GM18517 (cell line): ENCODE measurements at regions not wholly inside any gene's neighbourhood (a gene's known extent, or its start where the extent isn't known, plus 50 kb on each side); places are given as distances from the start of the nearest gene placed in this dataset.
"Not testable (repeated sequence)": the region's sequence is repeated elsewhere in the genome, so short reads cannot be mapped to it uniquely, and the experiment has no call there.

Experiments used
- ATAC-seq: cut with Tn5 transposase; IDR thresholded peaks from one replicate; pipeline ENCODE4 v1.9.1; 2021; ENCODE audit warnings: mild to moderate bottlenecking, moderate library complexity; ENCODE audit not compliant: unreplicated experiment

DNA sequence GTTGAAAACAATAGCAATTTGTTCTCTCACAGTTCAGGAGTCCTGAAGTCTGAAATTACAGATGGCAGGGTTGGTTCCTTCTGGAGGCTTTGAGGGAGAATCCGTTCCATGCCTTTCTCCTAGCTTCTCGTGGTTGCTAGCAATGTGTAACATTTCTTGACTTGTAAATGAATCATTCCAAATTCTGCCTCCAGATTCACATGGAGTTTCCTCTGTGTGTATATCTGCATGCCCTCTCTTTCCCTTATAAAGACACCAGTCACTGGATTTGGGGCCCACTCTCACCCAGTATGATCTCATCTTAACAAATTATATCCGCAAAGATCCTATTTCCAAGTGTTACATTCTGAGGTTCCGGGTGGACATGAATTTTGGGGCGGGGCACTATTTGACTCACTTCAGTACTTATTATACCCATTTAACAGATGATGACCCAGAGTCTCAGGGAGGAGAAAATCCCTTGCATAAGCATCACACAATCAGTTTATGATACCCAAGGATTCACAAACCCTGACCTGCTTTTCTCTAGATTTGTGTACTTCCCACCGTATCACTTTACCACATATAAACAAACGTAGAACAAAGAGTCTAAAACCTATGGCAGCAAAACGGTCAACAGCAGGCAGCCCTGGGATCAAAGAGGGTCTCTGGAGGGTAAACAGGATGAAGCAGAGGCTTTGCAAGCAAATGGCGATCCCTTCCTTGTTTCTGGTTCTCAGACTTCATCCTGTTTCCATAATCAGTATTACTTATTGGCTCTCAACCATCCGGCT, 93.7 kb downstream of the C9orf152 start:
- ATAC-seq = no peak

DNA sequence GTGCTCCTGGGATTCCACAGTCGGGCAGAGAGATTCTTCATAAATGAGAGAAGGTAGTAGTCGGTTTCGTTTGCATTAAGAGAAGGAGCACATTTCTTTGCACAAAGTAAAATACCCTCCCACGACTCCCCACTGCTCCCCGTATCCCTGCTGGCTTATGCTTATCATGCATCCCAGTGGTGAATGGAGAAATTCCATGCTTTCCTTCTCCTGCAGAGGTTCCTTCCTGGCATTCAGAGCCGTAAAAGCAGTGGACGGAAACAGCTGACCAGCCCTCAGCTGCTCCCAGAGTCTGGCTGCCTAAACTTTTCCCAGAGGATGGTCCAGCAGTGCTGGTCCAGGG, 93.1 kb downstream of the C9orf152 start:
- ATAC-seq = no peak

DNA sequence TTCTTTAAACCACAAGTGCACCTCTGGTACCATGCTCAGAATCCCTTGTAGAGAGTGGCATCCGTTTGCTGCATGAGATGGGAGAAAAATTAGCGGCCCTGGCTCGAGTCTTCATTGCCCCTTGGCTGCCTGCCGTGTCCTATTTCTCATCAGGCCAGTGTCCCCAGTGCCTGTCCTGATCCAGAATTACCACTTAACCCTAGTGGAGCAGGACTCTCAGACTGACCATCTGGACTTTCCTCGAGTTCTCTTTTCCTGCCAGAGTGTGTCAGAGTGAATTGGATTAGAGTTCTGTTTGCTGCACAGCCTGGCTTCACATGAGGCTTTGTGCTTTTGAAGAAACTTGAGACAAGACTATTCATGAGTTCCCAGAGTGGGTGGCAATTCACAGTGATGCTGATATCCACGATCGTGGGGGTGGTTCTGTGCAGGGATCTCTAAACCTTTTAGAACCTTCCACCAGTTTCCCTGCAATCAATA, 92.6 kb downstream of the C9orf152 start:
- ATAC-seq = no peak

DNA sequence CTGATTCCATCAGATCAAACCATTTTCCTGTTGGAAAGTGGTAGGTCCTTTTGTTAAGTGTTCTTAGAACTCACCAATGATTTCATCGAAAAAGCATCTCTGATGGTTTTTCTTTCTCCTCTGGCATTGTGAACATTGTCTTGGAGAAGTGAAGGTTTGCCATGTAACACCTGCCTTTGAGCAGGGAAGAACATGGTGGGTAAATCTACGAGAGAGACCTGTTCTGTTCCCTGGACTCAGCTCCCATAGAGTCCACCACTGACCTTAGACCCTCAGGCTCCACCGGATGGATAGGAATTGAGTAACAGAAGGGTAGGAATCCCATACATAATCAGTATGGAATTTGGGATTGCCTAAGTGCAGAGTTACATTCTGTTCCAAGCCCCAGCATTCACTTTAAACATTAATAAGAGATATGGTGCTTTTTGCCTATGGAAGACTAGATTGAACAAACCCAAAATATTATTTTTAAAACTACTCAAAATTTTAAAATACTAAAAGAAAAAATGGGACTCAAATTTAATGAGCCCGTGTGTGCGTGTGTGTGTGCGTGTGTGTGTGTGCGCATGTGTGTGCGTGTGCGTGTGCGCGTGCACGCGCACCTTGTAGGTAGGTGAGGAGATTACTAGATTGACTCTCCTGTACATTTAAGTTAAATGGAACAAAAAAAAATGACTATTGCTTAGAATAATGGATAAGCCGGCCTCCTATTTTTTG, 92.0 kb downstream of the C9orf152 start:
- no peak for ATAC-seq

DNA sequence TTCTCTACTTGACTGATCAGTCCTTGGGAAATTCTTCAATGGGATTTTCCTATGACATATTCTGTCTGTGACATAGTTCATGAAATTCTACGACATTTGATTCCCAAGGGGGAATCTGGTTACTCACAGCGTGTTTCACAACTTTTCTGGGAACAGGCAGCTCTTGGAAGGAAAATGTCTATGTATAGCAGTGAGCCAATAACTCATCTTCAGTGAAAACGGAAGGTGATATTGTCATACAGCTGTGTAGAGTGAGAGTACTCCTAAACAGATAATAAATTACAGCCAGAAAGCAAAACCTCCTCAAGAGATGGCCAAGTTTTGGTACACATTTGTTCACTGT, 91.4 kb downstream of the C9orf152 start:
- no peak for ATAC-seq

DNA sequence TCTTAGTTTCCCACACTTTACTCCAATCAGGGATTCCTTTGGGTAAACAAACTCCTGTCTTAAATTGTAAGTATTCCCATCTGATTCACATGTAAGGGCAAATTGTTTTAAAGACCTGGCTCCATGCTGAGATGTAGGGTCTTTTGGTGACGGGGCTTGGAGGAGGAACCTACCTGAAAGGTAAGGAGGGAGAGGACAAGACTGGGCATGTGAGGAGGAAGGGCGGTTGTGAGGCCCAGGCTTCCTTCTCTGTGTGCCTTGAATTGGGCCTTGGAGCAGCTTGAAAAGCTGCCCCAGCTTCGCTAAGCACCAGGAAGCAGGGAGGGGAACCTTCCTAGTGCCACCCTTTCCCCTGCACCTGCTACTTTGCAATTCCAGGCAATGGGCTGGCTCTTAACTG, 86.8 kb downstream of the C9orf152 start:
- no peak for ATAC-seq

DNA sequence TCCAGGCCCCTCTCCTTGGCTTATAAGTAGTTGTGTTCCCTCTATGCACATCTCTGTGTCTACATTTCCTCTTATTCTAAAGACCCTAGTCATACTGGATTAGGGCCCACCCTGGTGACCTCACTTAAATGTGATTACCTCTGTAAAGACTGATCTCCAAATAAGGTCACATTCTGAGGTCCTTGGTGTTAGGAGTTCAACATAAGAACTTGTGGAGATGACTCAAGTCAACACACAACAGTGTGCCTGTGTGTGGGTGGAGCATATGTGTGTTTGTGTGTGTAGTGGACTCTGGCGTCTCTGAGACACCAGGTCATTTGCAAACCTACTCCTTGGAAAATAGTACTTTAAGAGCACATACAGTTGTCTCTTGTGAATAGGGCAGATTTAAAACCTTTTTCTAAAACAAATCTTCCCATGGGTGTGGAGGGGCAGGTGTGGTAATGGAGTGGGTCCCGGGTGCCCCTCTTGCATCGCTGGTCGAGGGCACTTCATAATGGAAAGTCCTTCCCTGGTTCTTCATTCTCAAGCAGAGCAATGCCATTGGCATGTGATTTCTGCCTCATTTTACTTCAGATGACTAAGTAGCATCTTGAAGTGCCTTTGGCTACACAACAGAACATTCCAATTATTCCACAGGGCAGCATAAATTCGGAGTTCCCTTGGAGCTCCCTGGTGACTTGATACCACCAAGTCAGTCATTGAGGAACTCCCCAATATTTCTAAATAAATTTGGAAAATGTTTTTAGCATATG, 84.4 kb downstream of the C9orf152 start:
- ATAC-seq = no peak

DNA sequence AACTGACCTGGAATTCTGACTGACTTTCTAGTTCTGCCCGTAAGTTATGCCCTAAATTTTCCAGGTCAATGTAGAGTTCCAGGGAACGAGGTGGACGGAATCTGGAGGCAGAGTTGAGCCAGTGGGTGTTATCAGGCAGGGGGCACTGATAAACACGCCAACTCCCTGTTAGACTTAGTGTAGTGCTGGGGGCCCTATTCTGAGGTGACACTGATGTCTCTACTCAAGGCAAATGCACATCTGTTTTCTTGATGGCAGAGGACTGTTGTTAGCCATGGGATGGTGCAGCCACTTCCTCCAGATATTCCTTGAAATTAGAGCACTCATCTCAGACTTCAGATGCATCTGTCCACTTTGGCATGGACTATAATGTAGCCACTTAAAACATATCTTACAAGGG, 83.5 kb downstream of the C9orf152 start:
- ATAC-seq = no peak

DNA sequence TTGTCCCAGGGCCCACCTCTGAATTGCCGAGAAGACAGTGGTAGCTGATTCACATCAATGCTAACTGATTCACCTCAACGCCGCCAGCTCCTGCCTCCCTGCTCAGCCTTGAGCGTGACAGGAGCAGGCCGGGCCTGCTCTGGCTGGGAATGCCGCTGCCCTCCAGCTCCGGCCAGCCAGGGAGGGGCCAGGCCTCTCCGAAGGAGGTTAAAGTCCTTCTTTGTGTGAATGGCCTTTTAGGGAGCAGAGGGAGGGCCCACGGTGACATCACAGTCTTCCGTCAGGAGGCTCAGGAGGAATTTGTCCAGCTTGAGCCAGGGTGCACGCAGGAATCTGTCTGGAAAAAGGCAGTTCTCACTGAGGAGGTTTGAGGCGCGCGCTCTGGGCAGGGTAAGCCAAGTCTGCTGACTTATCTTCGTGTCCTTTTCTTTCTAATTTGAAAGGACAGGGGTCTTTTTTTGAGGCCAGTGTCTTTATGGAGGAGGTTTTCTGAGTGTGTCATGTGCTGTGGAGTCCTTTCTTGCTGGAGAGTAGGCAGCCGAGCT, 82.7 kb downstream of the C9orf152 start:
- no peak for ATAC-seq

DNA sequence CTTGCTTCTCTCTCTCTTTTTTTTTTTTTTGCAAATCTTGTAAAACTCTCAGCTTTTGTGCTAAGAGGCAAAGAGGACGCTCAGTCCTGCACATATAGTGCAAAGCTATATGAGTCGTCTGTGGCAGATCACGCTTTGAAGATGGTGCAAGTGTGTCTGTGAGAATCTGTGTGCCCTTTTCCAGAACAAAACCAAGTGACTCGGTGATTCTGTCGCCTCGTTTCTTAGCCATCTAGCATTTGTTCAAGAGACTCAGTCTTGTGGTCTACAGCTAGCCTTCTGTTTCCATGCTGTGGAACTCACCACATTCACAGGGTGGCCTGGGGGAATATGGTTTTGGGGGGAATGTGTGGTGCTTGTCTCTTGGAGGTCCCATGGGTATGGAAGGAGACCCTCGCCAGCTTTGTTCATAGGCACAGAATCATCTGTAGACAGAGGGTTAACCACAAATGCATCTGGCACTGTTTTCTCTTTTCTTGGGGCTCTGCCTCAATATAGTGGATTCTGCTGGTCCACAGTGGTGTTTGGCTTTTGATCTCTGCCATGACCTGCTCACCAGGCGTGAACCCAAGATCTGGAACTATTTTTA, 82.1 kb downstream of the C9orf152 start:
- no peak for ATAC-seq

DNA sequence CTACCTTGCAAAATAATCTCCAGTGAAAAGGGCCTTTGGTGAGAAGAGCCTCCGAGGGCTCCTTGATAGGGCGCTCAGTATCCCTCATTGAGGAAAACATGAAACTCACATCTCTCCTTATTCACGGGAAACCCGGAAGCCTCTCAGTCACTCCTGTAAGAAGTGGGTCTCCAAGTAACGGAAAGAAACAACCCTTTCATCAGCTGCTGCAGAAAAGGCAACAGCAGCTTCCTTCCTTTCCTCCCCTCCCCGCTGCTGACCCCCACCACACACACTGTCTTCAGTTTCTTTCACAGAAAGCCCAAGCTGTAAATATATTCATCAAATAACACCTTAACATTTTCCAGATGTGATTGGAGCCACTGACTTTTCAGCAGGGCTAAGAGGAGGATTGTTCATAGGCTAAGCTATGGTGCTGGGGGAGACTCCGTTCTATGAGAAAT, 81.4 kb downstream of the C9orf152 start:
- no peak for ATAC-seq

DNA sequence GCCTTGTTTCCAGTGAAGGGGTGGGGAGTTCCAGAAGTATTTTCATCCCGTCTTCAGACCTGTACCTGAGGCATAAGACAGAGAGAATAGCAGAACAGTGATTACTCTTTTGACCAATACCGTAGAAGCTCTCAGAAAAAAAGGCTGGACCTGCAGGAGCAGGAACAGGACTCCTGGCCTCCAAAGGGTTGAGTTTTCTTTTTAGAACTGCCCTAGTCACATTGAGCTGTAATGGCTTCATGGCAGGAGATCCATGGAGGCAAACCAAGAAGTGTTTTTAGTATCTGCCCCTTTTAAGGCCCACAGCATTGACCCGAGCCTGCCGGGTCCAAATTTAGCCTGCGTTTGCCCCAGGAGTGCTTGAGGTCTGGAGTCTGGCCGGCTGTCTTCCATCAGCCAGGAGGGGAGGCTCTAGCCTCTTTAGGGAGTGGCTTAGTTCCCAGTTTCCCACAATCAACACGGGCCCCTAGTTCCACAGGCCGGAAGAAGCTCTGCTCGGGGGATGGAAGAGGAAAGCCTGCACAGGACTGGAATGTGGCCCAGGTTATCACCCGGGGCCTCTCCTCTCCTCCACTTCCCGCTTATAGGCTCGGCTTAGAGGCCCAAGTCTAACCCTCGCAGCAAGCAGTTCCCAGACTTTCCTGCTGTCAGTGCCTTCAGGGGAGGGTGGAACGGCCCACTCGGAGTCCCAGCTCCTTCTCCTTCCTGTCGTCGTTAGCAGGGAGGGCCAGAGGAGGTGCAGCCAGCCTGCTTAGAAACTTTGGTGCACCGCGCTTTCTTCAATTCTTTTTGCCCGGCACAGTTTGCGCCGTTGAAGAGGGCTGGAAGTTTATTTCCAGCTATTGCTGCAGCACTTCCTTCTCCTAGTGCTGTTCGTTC, 80.7 kb downstream of the C9orf152 start:
- no peak for ATAC-seq

DNA sequence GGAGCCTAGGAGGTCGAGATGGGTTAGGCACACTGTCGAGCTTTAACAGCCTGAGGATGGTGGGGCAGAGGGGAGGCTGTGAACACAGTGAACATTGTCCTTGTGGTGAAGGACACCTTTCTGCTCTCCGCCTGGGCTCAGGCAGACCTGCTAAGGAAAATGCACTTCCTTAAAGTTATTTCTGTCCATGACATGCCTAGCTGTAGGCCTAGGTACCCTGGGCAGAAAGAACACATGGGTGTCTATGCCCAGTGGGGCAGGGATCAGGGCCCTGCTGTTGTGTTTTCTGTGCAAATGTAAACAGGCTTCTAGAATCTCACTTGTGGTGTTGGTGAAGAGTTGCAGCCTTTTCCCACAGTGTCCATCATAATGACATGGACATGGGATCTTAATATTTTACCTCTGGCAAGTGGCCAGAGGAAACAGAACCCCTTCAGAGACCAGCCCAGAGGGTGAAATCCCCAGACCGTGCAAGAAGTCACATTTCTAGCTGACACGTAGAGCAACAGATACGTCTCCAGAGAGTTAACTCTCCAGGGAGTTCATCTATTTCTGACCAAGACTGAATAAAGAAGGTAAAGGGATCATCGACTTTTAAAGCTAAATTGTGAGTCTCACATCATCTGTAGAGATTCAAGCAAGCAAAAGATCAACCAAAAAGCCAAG, 79.2 kb downstream of the C9orf152 start:
- ATAC-seq = peak; percentile 79

DNA sequence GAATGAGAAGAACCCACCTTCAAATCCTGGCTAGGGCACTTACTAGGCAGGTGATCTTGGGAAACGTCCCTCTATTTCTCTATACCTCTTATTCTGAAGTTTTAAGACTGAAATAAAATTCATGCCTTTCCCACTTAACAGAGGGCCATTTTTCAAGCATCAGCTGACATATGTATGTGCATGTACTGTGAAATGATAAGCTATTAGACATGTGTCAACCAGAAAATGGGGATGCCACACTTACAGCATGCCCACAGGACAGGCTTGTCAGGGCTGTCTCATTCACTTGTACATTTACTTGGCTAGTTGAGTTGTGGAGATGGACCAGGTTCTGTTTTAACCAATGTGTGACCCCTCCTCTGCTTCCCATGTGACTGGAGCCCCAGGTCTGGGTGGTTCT, 78.5 kb downstream of the C9orf152 start:
- ATAC-seq = peak; percentile 17

DNA sequence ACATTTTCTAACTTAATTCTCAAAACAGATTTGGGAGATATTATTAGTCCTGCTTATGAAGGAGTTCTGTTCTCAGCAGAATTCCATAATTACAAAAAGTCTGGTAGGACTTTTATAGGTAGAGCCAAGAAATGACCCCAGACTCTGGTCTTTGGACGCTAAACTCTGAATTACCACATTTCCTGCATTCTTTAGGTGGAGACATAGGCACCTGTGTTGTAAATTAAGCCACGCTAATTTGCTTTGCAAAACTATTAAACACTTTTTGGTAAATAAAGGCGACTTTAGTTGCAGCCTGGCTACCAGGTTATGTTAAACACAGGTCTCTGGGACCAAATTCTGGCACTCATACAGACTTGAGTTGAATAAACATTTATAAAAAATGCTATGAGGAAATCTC, 77.7 kb downstream of the C9orf152 start:
- no peak for ATAC-seq

DNA sequence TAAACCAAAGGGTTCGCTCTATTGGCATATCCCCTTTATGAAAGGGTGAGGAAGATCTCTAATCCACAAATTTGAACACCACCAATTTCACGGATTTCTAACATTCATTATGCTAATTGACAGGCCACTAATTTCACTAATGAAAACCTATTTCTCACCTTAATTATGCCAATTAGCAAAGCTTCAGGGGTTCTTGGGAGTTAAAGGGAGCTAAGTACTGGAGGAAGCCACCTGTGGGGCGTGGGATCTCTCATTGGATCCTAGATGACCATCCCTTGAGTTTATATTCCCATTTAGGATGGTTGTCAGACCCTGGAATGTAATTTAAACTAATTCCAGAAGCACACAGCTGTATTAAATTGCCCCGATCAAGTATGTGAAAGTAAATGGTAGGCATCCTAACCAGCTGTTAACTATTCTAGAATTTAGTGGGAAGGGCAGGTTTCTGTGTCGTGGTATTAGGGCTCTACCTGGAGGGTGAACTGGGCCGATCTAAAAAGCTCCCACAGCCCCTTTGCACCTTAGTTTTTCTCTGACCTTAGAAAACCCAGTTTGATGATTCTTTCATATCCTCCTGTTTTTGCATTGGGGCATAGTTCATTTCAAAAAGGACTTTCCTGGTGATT, 77.1 kb downstream of the C9orf152 start:
- no peak for ATAC-seq

DNA sequence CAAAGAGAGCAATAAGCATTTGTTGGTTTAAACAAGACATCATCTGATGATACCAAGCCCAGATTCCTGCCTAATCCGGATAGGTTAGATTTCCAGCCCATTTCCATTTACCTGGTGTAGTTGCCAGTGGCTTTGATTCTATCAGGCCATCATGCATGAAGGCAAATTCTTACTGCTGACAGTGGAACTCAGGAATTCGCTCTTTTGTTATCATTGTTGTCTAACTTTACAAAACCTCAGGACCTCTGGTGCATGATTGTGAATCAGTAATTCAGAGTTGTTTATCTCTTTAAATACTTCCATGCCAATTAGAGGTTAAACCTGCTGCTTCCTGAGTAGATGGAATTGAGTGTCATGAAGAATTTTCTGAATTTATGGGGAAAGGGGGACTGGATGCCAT, 76.5 kb downstream of the C9orf152 start:
- no peak for ATAC-seq

DNA sequence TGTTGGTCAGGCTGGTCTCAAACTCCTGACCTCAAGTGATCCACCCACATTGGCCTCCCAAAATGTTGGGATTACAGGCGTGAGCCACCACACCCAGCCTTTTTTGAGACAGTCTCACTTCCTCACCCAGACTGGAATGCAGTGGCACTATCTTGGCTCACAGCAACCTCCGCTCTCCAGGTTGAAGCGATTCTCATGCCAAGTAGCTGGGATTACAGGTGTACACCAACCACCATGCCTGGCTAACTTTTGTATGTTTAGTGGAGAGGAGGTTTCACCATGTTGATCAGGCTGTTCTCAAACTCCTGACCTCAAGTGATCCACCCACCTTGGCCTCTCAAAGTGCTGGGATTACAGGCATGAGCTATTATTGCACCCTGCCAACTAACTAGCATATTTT, 75.4 kb downstream of the C9orf152 start:
- ATAC-seq = not testable (repeated sequence)

DNA sequence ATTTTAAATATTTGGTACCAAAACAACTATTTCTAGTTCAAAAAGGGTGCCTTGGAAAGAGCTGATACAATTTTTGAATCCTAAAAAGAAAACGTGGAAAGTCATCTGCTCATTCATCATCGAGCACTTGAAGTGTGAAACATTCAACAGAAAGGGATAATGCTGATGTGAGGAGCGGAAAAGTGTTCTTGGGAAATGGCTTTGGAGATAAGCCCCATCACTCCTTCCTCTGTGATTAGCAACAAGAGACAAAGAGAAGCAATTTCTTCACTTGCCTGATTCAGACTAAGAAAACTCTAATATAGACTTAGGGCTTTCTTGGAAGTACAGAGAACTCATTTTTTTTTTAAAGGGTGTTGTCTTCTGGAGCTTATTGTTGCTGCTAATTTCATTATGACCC, 74.9 kb downstream of the C9orf152 start:
- no peak for ATAC-seq
